GM19035 (cell line): ENCODE measurements at regions not wholly inside any gene's neighbourhood (a gene's known extent, or its start where the extent isn't known, plus 50 kb on each side); places are given as distances from the start of the nearest gene placed in this dataset.
A peak's percentile ranks its signal among the peaks of the same experiment; 100 is the strongest.

ENCODE experiments used
- ATAC-seq: cut with Tn5 transposase; IDR thresholded peaks from one replicate; pipeline ENCODE4 v1.9.1; 2021; ENCODE audit not compliant: unreplicated experiment

- ATAC-seq: peak; percentile 95
These were observed 58.6 kb upstream of the ZC4H2 start, which contains the start of gene ZC3H12B for GRCh38 chrX:65034668-65035445. TSS of gene ZC3H12B (plus strand) at chrX:65034826.

GRCh38 chrX:65034292-65034667, 58.0 kb upstream of the ZC4H2 start:
- peak; percentile 2 for ATAC-seq
